B cell (primary cell): ENCODE measurements at regions not wholly inside any gene's neighbourhood (a gene's known extent, or its start where the extent isn't known, plus 50 kb on each side); places are given as distances from the start of the nearest gene placed in this dataset.

ENCODE experiments used
- ATAC-seq: fragments of 200-7000 bp; cut with Tn5 transposase; one replicate; pipeline ENCODE4 v1.10.0; 2021; ENCODE audit warnings: low read depth, mild to moderate bottlenecking, moderate number of reproducible peaks, moderate library complexity
- CTCF ChIA-PET: fragments of 350-600 bp; sonication (Branson Sonifier 250); formaldehyde crosslinking; loops from one replicate; lab custom pipeline; 2021; ENCODE audit warnings: antibody characterized with exemption, inconsistent platforms; lab: Charles Lee
- POLR2A ChIA-PET: fragments of 350-600 bp; sonication (Branson Sonifier 250); formaldehyde crosslinking; loops from one replicate; lab custom pipeline; 2021; ENCODE audit warnings: antibody characterized with exemption; lab: Charles Lee
- DNase-seq: peaks from one replicate; pipeline ENCODE4 v3.0.0; 2013
- H2AFZ ChIP-seq: 2 replicates; pipeline ENCODE4 v1.6.1; 2012; ENCODE audit warnings: mild to moderate bottlenecking, low read depth, low read length; ENCODE audit not compliant: insufficient read depth, poor library complexity, severe bottlenecking
- H3K27ac ChIP-seq, 2 donors: 1 replicate in 1 of 2; 2 replicates in 1 of 2; pipeline ENCODE4 v1.5.1; 2012 to 2013; ENCODE audit warnings: low read length in 2 of 2, mild to moderate bottlenecking in 2 of 2, moderate library complexity in 1 of 2
- H3K27me3 ChIP-seq, 4 experiments: fragments of 200-600 bp in 1 of 4; sonication (generic) in 1 of 4; replicated peaks in 1 of 4; 1 replicate in 2 of 4; 2 replicates in 2 of 4; pipeline versions ENCODE4 v1.6.1 to v1.7.0; 2013 to 2016; ENCODE audit warnings: low read length in 3 of 4, mild to moderate bottlenecking in 2 of 4, mixed read lengths in 1 of 4, moderate library complexity in 1 of 4; ENCODE audit not compliant: insufficient read depth in 4 of 4, control insufficient read depth in 3 of 4; ENCODE audit errors: control extremely low read depth in 1 of 4
- H3K36me3 ChIP-seq, 2 experiments: replicated peaks in 1 of 2; 1 replicate in 1 of 2; 2 replicates in 1 of 2; pipeline versions ENCODE4 v1.6.1 to v1.7.1; 2013; ENCODE audit warnings: low read length in 1 of 2; ENCODE audit not compliant: insufficient read depth in 2 of 2, control insufficient read depth in 1 of 2; ENCODE audit errors: control extremely low read depth in 1 of 2, extremely low read depth in 1 of 2
- H3K4me1 ChIP-seq, 2 donors: fragments of 200-600 bp in 1 of 2; sonication (generic) in 1 of 2; 1 replicate in 1 of 2; 2 replicates in 1 of 2; pipeline versions ENCODE4 v1.5.1 to v1.6.1; 2013 to 2017; ENCODE audit warnings: low read length in 2 of 2; ENCODE audit not compliant: control insufficient read depth in 2 of 2, insufficient read depth in 2 of 2
- H3K4me2 ChIP-seq: replicated peaks from 2 replicates; pipeline ENCODE3; 2012; ENCODE audit warnings: mild to moderate bottlenecking, low read depth, low read length; ENCODE audit not compliant: poor library complexity, severe bottlenecking
- H3K4me3 ChIP-seq, 5 experiments: fragments of 200-600 bp in 1 of 5; sonication (generic) in 1 of 5; 1 replicate in 3 of 5; 2 replicates in 2 of 5; pipeline versions ENCODE4 v1.5.1 to v1.7.0; 2011 to 2016; ENCODE audit warnings: low read length in 4 of 5, mild to moderate bottlenecking in 4 of 5, low read depth in 2 of 5, control low read depth in 1 of 5, moderate library complexity in 1 of 5; ENCODE audit not compliant: insufficient read depth in 1 of 5; ENCODE audit errors: control extremely low read depth in 1 of 5, extremely low read depth in 1 of 5
- H3K79me2 ChIP-seq: fragments of 200-600 bp; sonication (generic); one replicate; pipeline ENCODE4 v1.6.0; 2016; ENCODE audit warnings: low read length; ENCODE audit not compliant: control insufficient read depth, insufficient read depth
- H3K9ac ChIP-seq: fragments of 200-600 bp; sonication (generic); 2 replicates; pipeline ENCODE4 v1.6.1; 2017; ENCODE audit warnings: mild to moderate bottlenecking, low read length, moderate library complexity
- H3K9me3 ChIP-seq, 3 donors: one replicate each; pipeline versions ENCODE4 v1.6.1 to v1.7.1; 2013; ENCODE audit warnings: low read length in 2 of 3; ENCODE audit not compliant: control insufficient read depth in 2 of 3, insufficient read depth in 1 of 3; ENCODE audit errors: control extremely low read depth in 1 of 3
- H4K20me1 ChIP-seq: 2 replicates; pipeline ENCODE4 v1.6.0; 2012; ENCODE audit warnings: mild to moderate bottlenecking, low read length; ENCODE audit not compliant: insufficient read depth, control insufficient read depth, poor library complexity, severe bottlenecking
- H3K27ac Mint-ChIP-seq: one replicate; pipeline ENCODE4 v1.8.0; 2021; ENCODE audit warnings: mixed read lengths
- H3K27me3 Mint-ChIP-seq: one replicate; pipeline ENCODE4 v1.8.0; 2021; ENCODE audit warnings: mixed read lengths
- H3K4me1 Mint-ChIP-seq: one replicate; pipeline ENCODE4 v1.8.0; 2021; ENCODE audit warnings: mixed read lengths
- H3K4me3 Mint-ChIP-seq: one replicate; pipeline ENCODE4 v1.8.0; 2021; ENCODE audit warnings: mixed read lengths
- H3K9me3 Mint-ChIP-seq: one replicate; pipeline ENCODE4 v1.8.0; 2022; ENCODE audit warnings: mixed read lengths; ENCODE audit not compliant: insufficient read depth
- CTCF ChIP-seq: fragments of 200-600 bp; IDR thresholded peaks from one replicate; pipeline ENCODE4 v1.8.0; 2022; ENCODE audit warnings: antibody characterized with exemption, mild to moderate bottlenecking
- EZH2 ChIP-seq: IDR thresholded peaks from 2 replicates; pipeline ENCODE4 v1.6.1; 2012; ENCODE audit warnings: borderline replicate concordance, low read depth, mild to moderate bottlenecking, moderate library complexity, low read length; ENCODE audit not compliant: insufficient read depth, poor library complexity, severe bottlenecking
- WGBS: methylation state at CpG from one replicate; pipeline ENCODE4 v1.1.5; 2013; ENCODE audit warnings: missing lambda C conversion rate; ENCODE audit not compliant: insufficient coverage; 5-methylcytosine and 5-hydroxymethylcytosine counted together
- intact Hi-C: fragments of 100-400 bp; cut with micrococcal nuclease; formaldehyde crosslinking; loops from one replicate; pipeline ENCODE4 v1.10.0; 2022

- Mint-ChIP-seq H3K27ac (no peak overlapping the region), H3K4me1 (no peaks in the 10 kb centered on the region), H3K4me3 (no peak overlapping the region), H3K9me3 (no peaks in the 10 kb centered on the region), H3K27me3 (peaks cover 10% of the 10 kb centered on the region)
- Histone ChIP-seq H3K9me3 (peaks cover 2 to 6% (median 4%) of the 10 kb centered on the region in 3 donors), H3K4me3 (no peak overlapping the region), H2AFZ (no peak overlapping the region), H4K20me1 (no peaks in the 10 kb centered on the region), H3K79me2 (no peaks in the 10 kb centered on the region), H3K36me3 (no peaks in the 10 kb centered on the region), H3K9ac (no peak overlapping the region), H3K4me1 (no peaks in the 10 kb centered on the region), H3K4me2 (no peak overlapping the region), H3K27me3 (peaks cover 0 to 3% (median 0%) of the 10 kb centered on the region in 4 experiments), H3K27ac (no peak overlapping the region)
- ChIA-PET CTCF (no interaction called here), POLR2A (no interaction called here)
- no peak for TF ChIP-seq EZH2
- TF ChIP-seq CTCF = no peak
- intact Hi-C loops = no loop called here
- ATAC-seq (no peak), DNase-seq (no peak)
These were observed 1082.4 kb upstream of the B3GALT2 start for GRCh38 chr1:194268839-194269238.

- CTCF ChIA-PET = interaction anchor here (1.4 kb wide), 1 partner anchor 12 kb away, joined by 3 read pairs; no protein-coding TSS in a partner anchor
- POLR2A ChIA-PET = no interaction called here
- H3K9ac ChIP-seq = no peak overlapping the region
- no peak for TF ChIP-seq EZH2
- TF ChIP-seq CTCF = no peak
- H4K20me1 ChIP-seq = no peaks in the 10 kb centered on the region
- ATAC-seq (no peak), DNase-seq (no peak)
- H3K9me3 ChIP-seq = peaks cover 2 to 8% (median 4%) of the 10 kb centered on the region in 3 donors
- H3K4me3 Mint-ChIP-seq = no peak overlapping the region
- H3K27me3 ChIP-seq = no peaks in the 10 kb centered on the region
- H3K9me3 Mint-ChIP-seq = peaks cover 6% of the 10 kb centered on the region
- no peak overlapping the region for H3K4me2 ChIP-seq
- H3K4me1 ChIP-seq = no peaks in the 10 kb centered on the region
- intact Hi-C loops = no loop called here
- peaks cover 4% of the 10 kb centered on the region for H3K27me3 Mint-ChIP-seq
- H3K27ac ChIP-seq = no peak overlapping the region
- no peaks in the 10 kb centered on the region for H3K36me3 ChIP-seq
- no peak overlapping the region for H3K27ac Mint-ChIP-seq
- H3K4me1 Mint-ChIP-seq = no peaks in the 10 kb centered on the region
- 83% methylated on average over 1 of the region's 2 CpGs for WGBS
- no peak overlapping the region for H2AFZ ChIP-seq
- H3K79me2 ChIP-seq = no peaks in the 10 kb centered on the region
- no peak overlapping the region for H3K4me3 ChIP-seq
These were observed 1080.6 kb upstream of the B3GALT2 start for GRCh38 chr1:194267021-194267420.
